Activated CD8-positive, alpha-beta memory T cell treated with anti-CD3 and anti-CD28 coated beads for 36 hours (primary cell): ENCODE measurements at regions not wholly inside any gene's neighbourhood (a gene's known extent, or its start where the extent isn't known, plus 50 kb on each side); places are given as distances from the start of the nearest gene placed in this dataset.

Experiments
- CTCF ChIA-PET: fragments of 350-600 bp; sonication (Branson Sonifier 250); formaldehyde crosslinking; loops from one replicate; lab custom pipeline; 2021; ENCODE audit warnings: antibody characterized with exemption; lab: Charles Lee
- POLR2A ChIA-PET: fragments of 350-600 bp; sonication (Branson Sonifier 250); formaldehyde crosslinking; loops from one replicate; lab custom pipeline; 2021; ENCODE audit warnings: antibody characterized with exemption; lab: Charles Lee

DNA sequence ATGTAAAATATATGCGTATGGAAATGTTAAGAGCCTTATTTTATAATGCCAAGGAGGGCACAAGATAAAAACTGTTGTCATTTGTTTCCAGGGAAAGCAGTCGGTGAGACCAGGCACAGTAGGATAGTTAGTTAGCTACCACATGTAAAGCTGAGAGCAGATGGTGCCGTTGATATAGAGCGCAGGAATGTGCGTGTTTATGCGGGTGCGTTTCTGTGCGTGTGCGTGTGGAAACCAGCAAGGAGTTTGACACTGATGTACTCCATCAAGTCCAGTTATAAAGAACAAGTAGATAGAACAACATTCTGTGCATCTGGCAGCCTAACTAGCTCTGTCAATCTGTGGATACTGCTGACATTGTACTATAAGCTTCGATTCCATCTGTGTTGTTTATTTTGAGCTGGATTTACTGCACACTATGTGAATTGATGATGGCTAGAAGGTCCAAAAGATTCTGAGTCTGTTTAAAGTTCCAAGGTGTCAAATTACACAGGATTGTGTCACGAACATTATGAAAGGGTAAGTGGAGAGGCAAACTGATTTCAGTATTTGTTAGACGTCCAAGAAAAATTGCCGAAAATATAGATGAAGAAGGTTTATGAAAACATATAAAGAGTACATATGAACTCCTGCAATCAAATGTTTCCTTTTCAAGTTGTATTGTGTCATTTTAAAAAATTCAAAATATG, 494.9 kb upstream of the MEF2C start:
- CTCF ChIA-PET, result no interaction called here
- POLR2A ChIA-PET, result no interaction called here

DNA sequence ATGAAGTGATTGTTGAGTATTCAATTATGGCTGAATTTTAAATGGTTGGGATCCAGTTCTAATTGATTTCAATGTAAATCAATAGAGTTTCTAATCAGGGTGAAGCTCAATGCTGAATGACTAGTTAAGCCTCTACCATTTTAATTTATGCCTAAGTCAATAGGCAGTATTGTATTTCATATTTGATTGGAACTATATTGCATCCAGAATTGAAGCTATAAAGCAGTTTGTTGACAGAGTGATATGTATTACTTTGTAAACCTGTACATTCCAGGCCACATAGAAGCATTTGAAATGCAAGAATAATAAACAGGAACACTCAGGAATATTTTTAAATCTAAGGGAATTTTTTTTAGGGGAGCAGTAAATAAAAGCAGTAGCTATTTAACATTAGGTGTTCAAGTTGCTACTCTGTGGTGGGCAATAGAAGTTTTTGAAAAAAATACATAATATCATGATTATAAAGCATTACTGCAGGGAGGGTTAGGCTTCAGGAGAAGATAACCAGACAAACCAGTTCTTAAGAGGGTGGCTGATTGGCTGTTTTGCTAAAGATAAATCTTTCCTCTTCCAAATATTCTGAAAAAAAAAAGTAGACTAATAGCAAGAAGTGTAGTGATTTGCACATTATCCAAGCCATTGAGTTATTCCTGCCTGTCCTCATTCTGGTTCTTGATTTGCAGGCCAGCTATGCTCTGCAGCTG, 492.0 kb upstream of the MEF2C start:
- ChIA-PET CTCF (no interaction called here), POLR2A (no interaction called here)

- CTCF ChIA-PET, result no interaction called here
- POLR2A ChIA-PET, result no interaction called here
Observed at GRCh38 chr5:89374144-89374784, 491.3 kb upstream of the MEF2C start.

GRCh38 chr5:89372176-89372575, 489.2 kb upstream of the MEF2C start:
- CTCF ChIA-PET, result no interaction called here

DNA sequence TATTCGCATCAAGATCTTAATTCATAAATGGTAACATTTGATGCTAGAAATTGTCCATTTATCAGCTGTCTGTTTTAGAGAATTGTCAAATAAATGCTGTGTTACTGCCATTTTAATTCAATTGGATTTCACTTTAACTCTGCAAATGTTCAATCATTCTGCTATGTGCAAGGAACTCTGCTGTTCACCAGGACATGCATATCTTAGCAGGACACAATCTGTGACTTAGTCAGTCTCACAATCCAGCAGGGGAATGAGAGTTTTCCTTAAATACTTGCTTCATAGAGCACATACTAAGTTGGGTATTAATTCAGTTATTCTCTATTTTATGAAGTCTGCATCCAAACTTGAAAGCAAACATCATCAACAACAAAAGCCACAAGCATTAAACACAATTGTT, 488.7 kb upstream of the MEF2C start:
- ChIA-PET POLR2A (no interaction called here), CTCF (no interaction called here)

More at GRCh38 chr5:89372176-89372575, 489.2 kb upstream of the MEF2C start:
- POLR2A ChIA-PET, result no interaction called here

GRCh38 chr5:89359046-89359445, 476.1 kb upstream of the MEF2C start:
- ChIA-PET POLR2A (no interaction called here), CTCF (no interaction called here)

- ChIA-PET POLR2A (no interaction called here), CTCF (interaction anchor here (0.5 kb wide), 1 partner anchor 1086 kb away, joined by 4 read pairs; no protein-coding TSS in a partner anchor)
Observed at GRCh38 chr5:89353837-89354551, 471.0 kb upstream of the MEF2C start.

GRCh38 chr5:89351975-89352374, 469.0 kb upstream of the MEF2C start:
- ChIA-PET CTCF (no interaction called here), POLR2A (no interaction called here)

DNA sequence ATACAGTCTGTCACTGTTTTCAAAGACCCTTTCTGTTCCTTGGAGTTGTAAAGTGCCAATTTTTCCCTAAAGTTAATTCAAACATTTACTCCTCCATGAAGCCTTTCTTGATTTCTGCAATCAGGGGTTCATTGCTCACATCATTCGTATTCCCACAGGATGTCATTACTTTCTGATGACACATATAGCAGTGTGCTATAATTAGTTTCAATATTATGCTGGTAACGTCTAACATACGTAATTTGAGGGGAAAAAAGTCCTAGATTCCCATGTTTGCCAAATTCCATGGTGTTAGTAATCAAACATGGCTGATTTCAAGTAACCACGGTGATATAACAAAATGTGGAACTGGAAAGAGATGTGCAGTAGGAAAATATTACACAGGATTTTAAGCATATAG, 468.2 kb upstream of the MEF2C start:
- POLR2A ChIA-PET, result no interaction called here
- CTCF ChIA-PET, result no interaction called here

DNA sequence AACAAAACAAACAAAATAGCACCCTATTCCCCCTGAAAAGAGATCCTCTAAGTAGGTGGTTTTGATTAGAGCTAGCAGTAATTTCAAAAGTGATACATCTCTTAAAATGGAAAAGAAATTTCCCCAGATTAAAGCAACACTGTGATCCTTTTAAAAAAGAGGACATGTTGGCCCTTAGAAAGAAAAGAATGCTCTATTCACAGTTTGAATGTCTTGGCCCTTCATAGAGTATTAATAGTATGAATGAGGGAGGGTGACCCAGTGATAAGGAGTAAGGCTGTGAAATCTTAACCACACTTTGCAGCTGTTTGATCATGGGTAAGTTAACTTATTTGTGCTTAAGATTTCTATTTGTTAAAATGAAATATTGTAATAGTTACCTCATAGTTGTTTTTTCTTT, 467.7 kb upstream of the MEF2C start:
- ChIA-PET POLR2A (no interaction called here), CTCF (no interaction called here)

DNA sequence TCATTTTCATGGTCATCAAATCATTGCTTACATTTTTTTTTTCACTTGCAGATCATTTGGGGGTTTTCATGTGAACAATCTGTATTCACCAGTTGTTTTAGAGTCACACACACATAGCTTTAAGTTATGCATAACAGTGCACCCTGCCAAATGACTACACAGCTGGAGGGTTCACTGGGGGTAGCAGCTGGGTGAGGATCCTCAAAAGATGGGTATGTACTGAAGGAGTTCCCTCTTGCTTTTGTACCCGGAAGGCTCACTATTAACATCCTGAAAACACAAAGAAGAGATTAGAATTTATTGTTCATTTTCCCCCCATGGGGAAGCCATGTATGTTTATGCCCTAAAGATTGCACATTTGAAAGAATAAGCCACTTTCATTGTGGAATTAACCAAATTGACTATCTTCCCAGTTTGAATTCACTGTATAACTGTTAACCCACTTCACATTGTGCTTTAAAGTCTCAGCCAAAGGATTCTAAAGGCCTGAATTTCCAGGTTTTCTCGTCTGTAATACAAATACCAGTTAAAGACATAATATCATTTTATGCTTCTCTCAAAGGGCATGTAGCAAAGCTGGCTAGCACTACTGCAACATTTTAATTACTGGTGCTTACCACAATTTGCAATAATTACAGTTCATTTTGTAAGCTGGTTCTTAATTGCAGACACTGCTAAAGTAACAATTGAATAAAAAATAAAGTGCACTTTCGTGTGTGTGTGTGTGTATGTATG, 466.4 kb upstream of the MEF2C start:
- POLR2A ChIA-PET, result no interaction called here
- CTCF ChIA-PET, result no interaction called here

DNA sequence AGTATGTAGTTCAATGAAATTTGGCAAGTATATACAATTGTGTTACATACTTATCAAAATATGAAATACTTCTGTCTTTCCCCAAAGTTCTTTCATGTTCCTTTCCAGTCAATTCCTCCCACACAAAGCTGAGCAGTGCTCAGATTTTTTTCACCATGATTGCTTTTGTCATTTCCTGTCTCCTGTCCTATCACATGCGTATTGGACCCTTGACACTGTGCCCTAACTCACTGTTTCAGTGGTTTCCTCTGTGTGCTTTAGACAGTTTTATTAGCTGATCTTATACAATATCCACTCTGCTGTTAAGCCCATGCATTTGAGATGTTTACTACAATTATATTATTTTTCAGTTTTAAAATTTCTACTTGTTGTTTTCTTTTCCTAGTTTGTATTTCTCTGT, 463.6 kb upstream of the MEF2C start:
- POLR2A ChIA-PET, result no interaction called here
- CTCF ChIA-PET, result no interaction called here

- POLR2A ChIA-PET, result no interaction called here
- CTCF ChIA-PET, result no interaction called here
Observed at GRCh38 chr5:89343666-89344065, 460.7 kb upstream of the MEF2C start.

DNA sequence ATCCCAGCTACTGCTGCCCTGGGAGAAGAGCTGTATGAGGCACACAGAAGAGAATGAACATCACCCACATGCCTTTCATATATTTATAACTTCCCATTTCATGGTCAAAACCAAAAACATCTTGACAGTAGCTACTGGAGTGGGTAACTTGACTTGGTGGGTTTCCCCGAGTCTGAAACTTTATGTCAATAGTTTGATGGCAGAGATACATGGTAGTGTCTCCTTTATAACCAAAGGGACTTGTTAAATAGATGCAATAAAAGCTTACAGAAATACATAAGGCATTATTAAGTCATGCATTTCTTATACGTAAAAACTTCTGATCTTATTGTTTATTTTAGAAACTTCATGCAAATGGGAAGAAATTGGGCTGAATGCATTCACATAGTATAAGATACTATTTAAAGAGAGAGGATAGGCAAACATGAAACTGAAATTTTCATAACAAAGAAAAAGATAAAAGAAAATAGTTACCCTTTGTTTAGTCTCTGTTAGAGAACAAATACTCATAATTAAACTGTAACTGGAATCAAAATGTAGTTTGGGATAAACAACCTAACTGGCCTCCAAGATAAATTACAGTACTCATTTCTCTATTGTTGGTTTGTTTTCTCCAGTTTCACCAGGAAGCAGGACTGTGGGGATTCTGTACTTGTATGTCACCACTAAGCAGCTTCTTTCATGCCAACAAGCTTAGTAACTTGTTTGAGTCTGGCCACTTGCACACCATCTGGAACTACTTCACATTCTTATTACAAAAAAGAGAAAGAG, 459.3 kb upstream of the MEF2C start:
- POLR2A ChIA-PET, result no interaction called here

GRCh38 chr5:89338935-89339334, 456.0 kb upstream of the MEF2C start:
- ChIA-PET CTCF (no interaction called here), POLR2A (no interaction called here)

More for the DNA sequence above, 459.3 kb upstream of the MEF2C start:
- CTCF ChIA-PET, result interaction anchor here (0.5 kb wide), 1 partner anchor 1639 kb away, joined by 4 read pairs; no protein-coding TSS in a partner anchor

DNA sequence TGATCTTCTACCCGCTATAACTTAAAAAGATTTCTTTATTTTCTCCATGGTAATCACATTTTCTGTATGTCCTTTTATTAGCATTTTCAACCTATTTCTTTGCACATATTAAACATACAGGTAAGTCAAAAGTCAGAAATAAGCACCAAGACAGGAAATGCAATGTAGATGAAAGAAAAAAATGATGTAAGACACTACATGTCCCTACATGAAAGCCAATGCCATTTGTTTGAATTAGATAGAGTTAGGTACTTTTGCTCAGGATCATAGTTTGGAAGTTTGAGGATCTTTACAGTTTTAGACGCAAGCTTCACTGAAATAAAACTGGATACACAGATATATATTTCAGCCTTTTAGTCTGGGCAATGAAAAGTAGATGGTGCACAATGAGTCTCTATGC, 453.1 kb upstream of the MEF2C start:
- ChIA-PET CTCF (no interaction called here), POLR2A (no interaction called here)

DNA sequence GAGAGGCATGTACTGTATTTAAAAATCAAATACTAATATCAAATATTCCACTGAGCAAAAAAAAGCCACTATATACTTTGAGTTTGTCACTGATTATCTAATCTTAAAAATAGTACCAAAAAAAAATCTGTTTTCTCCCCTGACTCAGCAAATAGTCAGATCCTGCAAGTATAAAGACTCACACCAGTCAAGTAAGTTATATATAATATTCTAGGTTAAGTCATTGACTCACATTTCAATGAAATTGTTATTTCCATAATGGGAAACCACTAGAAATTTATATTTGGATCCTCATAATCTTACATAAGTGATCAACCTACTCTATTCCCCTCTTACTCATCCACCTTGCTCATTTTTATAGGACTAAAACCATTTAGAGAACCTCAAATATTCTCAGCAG, 447.2 kb upstream of the MEF2C start:
- ChIA-PET POLR2A (no interaction called here), CTCF (no interaction called here)

DNA sequence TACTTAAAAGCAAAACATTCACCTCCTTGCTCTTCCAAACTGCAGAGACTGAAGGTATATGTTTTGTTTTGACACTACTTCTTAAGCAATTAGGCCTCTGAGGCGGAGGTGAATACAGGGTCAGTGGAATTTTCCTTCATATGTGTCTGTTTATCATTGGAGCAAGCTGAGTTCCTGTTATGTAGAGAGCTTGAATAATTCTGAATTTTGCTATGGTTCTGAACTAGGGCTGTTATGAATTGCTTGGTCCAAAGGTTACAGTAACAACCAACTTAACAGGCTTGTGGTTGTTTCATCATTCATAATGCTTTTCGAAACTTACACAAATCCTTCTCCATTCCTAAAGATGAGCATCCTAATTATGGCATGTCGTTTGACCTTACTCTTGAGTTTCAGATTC, 444.6 kb upstream of the MEF2C start:
- ChIA-PET POLR2A (no interaction called here), CTCF (no interaction called here)

DNA sequence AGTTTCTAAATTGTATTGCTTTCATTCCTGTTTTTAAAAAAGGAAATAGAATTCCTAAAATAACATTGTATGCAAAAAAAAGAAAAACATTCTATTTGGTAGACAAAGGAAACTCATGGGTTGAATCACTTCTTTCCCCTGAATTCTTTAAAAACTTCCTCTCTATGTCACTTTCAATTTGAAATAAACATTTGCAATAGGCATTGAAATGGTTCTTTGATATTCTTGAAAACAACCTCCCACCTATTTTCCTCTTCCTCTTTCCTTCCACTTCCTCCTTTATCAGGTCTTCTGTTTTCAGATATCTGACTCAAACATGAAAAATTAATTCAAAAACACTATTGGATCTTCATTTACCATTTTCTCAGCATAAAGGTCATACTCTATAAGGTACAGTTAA, 442.0 kb upstream of the MEF2C start:
- ChIA-PET CTCF (no interaction called here), POLR2A (no interaction called here)
